ENCODE measurements at regions not wholly inside any gene's neighbourhood (a gene's known extent, or its start where the extent isn't known, plus 50 kb on each side); places are given as distances from the start of the nearest gene placed in this dataset.

- DNase-seq (ENCODE audit: low spot score) = no peak
- Histone ChIP-seq H3K27me3 (ENCODE audit: control insufficient read depth in 1 of 2, insufficient read depth in 2 of 2, low read length in 2 of 2) (no peaks in the 10 kb centered on the region), H3K4me3 (replicated peaks in 1 of 3; ENCODE audit: insufficient read depth in 1 of 3, low read depth in 2 of 3, low read length in 3 of 3) (no peak overlapping the region), H3K4me1 (ENCODE audit: insufficient read depth, low read length) (no peaks in the 10 kb centered on the region), H3K9me3 (ENCODE audit: low read length) (no peaks in the 10 kb centered on the region), H4K20me1 (ENCODE audit: insufficient read depth, low read length) (no peaks in the 10 kb centered on the region), H2AFZ (ENCODE audit: low read length) (no peak overlapping the region), H3K79me2 (ENCODE audit: insufficient read depth, low read length) (no peaks in the 10 kb centered on the region), H3K9ac (ENCODE audit: insufficient read depth, low read depth, low read length) (no peak overlapping the region), H3K4me2 (ENCODE audit: low read depth, low read length) (no peak overlapping the region), H3K36me3 (replicated peaks in 1 of 2; ENCODE audit: control insufficient read depth in 1 of 2, insufficient read depth in 2 of 2, low read length in 2 of 2) (no peaks in the 10 kb centered on the region), H3K27ac (ENCODE audit: extremely low read length, insufficient read depth, low read length) (no peak overlapping the region)
- intact Hi-C loops (cut with micrococcal nuclease; ENCODE audit: unreplicated experiment) (no loop called here), in situ Hi-C loops (cut with HindIII; ENCODE audit: extremely low pct_ligation_motif_present, low pct_unique_long_range_greater_than_20kb) (no loop called here)
- no peak for FAIRE-seq
- TF ChIP-seq ETV6 (CRISPR knock-in tag; conservative IDR thresholded peaks at IDR 0.05) (no peak), PHF20 (CRISPR knock-in tag; IDR thresholded peaks at IDR 0.05) (no peak), MBD4 (IDR thresholded peaks at IDR 0.05; ENCODE audit: borderline replicate concordance, low read length) (no peak), TERF1 (CRISPR knock-in tag; IDR thresholded peaks at IDR 0.05) (no peak), ZNF207 (IDR thresholded peaks at IDR 0.05; ENCODE audit: borderline replicate concordance) (no peak), ZNF276 (CRISPR knock-in tag; IDR thresholded peaks at IDR 0.05; ENCODE audit: low read depth) (no peak), SMAD9 (CRISPR knock-in tag; IDR thresholded peaks at IDR 0.05) (no peak), SKIL (CRISPR knock-in tag; IDR thresholded peaks at IDR 0.05; ENCODE audit: borderline replicate concordance) (no peak), HNF1B (CRISPR knock-in tag; IDR thresholded peaks at IDR 0.05) (no peak), MZF1 (CRISPR knock-in tag; IDR thresholded peaks at IDR 0.05; ENCODE audit: borderline replicate concordance) (no peak), ZFY (CRISPR knock-in tag; IDR thresholded peaks at IDR 0.05) (no peak), HES4 (CRISPR knock-in tag; IDR thresholded peaks at IDR 0.05; ENCODE audit: borderline replicate concordance) (no peak), REST (IDR thresholded peaks at IDR 0.05; ENCODE audit: borderline replicate concordance in 1 of 2, low read depth in 1 of 2, low read length in 2 of 2) (no peak)
- BruUV-seq (replicated peaks) = no TSS peak
- WGBS (ENCODE audit: low lambda C conversion rate) = 0% methylated on average over 1 of the region's 1 CpG
- ChIA-PET CTCF (ENCODE audit: low intra/inter-chr PET ratio, low total read pairs) (no interaction called here), POLR2A (no interaction called here)
- ATAC-seq = no peak
Observed at GRCh38 chr4:119765469-119765868, 136.9 kb upstream of the PDE5A start.
